Transverse colon (tissue), 4 donors: ENCODE measurements at regions not wholly inside any gene's neighbourhood (a gene's known extent, or its start where the extent isn't known, plus 50 kb on each side); places are given as distances from the start of the nearest gene placed in this dataset.

Experiments
- DNase-seq: peaks from one replicate; pipeline ENCODE4 v3.0.0-alpha.2; 2019
- H3K27ac ChIP-seq, 4 donors: fragments of 200-600 bp; sonication (generic); 2 replicates each; pipeline ENCODE4 v1.5.1; 2016 to 2018; ENCODE audit warnings: inconsistent platforms in 4 of 4
- H3K27me3 ChIP-seq: fragments of 200-600 bp; sonication (generic); 2 replicates; pipeline ENCODE4 v1.5.1; 2017; ENCODE audit warnings: inconsistent platforms
- H3K36me3 ChIP-seq, 4 donors: fragments of 200-600 bp; sonication (generic); 2 replicates each; pipeline ENCODE4 v1.5.1; 2017 to 2019; ENCODE audit warnings: inconsistent platforms in 4 of 4
- H3K4me1 ChIP-seq, 4 donors: fragments of 200-600 bp; sonication (generic); 2 replicates each; pipeline ENCODE4 v1.5.1; 2017 to 2020; ENCODE audit warnings: inconsistent platforms in 4 of 4
- H3K4me3 ChIP-seq, 4 donors: fragments of 200-600 bp; sonication (generic); 1 replicate in 1 of 4; 2 replicates in 3 of 4; pipeline versions ENCODE4 v1.5.1 to v1.6.1; 2017 to 2019; ENCODE audit warnings: inconsistent platforms in 4 of 4
- H3K9me3 ChIP-seq, 2 donors: fragments of 200-600 bp; sonication (generic); 2 replicates each; pipeline ENCODE4 v1.5.1; 2017 to 2019; ENCODE audit warnings: inconsistent platforms in 2 of 2
- CTCF ChIP-seq, 5 experiments: fragments of 200-600 bp in 3 of 5; fragments of 450-650 bp in 2 of 5; sonication (generic) in 3 of 5; IDR thresholded peaks; 1 replicate in 2 of 5; 2 replicates in 3 of 5; pipeline ENCODE4 v1.5.1; 2016 to 2017; ENCODE audit warnings: antibody characterized with exemption in 5 of 5, inconsistent platforms in 3 of 5, mild to moderate bottlenecking in 2 of 5, moderate library complexity in 1 of 5
- EP300 ChIP-seq: sonication (generic); formaldehyde crosslinking; IDR thresholded peaks from one replicate; pipeline ENCODE4 v1.6.1; 2017; ENCODE audit warnings: antibody characterized with exemption, low read depth
- POLR2A ChIP-seq: fragments of 450-650 bp; IDR thresholded peaks from one replicate; pipeline ENCODE4 v1.6.1; 2016; ENCODE audit warnings: antibody characterized with exemption, mild to moderate bottlenecking, moderate library complexity
- POLR2AphosphoS5 ChIP-seq, 3 donors: sonication (generic); formaldehyde crosslinking; IDR thresholded peaks; one replicate each; pipeline ENCODE4 v1.6.1; 2016; ENCODE audit warnings: antibody characterized with exemption in 3 of 3
- WGBS, 2 donors: methylation state at CpG; one replicate each; pipeline ENCODE4 v1.1.5; 2018; ENCODE audit warnings: low coverage in 1 of 2; 5-methylcytosine and 5-hydroxymethylcytosine counted together
- in situ Hi-C, 4 donors: fragments of 200-750 bp; cut with MboI; loops; one replicate each; pipeline versions ENCODE4 v1.15.0 to v1.15.1; 2017; ENCODE audit warnings: low sequenced_read_pairs in 3 of 4, low pct_ligation_motif_present in 1 of 4, low pct_unique_long_range_greater_than_20kb in 1 of 4
- intact Hi-C: fragments of 100-400 bp; cut with DNase I; formaldehyde crosslinking; loops from one replicate; pipeline ENCODE4 v1.15.1; 2023; ENCODE audit warnings: low total_unique reads

DNA sequence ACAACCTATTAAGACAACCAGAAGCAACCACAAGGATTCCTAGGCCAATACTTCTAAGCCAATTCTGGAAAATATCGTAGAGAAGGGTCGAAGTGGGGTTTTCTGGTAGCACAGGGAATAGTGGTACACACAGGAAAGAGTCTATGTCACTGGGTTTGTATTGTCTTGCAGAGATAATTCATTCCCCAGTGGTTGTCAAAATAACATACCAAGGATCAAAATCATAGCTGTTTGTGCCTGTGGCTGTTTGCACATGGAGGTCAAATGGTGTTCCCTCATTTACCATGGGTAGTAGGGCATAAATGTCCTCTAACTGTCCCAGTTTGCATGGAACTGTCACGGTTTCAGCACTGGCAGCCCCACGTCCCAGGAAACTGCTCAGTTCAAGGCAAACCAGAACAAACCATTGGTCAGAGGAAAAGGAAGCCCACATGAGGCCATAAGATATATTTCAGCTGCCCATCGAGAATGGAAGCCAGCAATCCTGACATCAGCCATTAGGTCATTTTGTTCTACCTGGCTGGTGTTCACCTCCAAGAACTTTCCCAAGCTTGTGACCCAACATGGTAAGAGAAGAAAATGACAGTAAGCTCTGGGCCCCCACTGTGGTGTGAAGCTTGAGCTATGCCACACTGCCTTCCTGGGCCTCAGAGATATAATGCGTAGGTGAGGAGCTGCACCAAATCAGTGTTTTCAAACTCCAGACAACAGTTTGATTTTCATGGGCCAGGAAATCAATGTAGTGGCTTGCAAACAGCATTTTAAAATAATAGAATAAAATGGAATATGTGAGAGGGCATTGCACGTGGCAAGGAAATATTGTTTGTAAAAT lies 53.9 kb upstream of the NFE2L3 start:
- Histone ChIP-seq H3K27me3 (no peaks in the 10 kb centered on the region), H3K9me3 (no peaks in the 10 kb centered on the region), H3K27ac (no peak overlapping the region), H3K4me1 (no peaks in the 10 kb centered on the region), H3K4me3 (no peak overlapping the region), H3K36me3 (no peaks in the 10 kb centered on the region)
- TF ChIP-seq EP300 (no peak), CTCF (IDR thresholded peaks at IDR 0.05) (no peak), POLR2A (no peak), POLR2AphosphoS5 (IDR thresholded peaks at IDR 0.05) (no peak)
- WGBS, 2 donors = 88 to 94% methylated on average over 2 to 7 of the region's 7 CpGs
- DNase-seq = no peak
- in situ Hi-C loops = loop anchor here (10.0 to 25.0 kb wide), 3 partner anchors 97 to 564 kb away; no protein-coding TSS in a partner anchor
- intact Hi-C loops = loop anchor here (10.0 kb wide), 1 partner anchor 267 kb away; no protein-coding TSS in a partner anchor

GRCh38 chr7:26099236-26099635 lies 52.8 kb upstream of the NFE2L3 start:
- no peaks in the 10 kb centered on the region for H3K9me3 ChIP-seq
- no peak overlapping the region for H3K27ac ChIP-seq
- no peaks in the 10 kb centered on the region for H3K36me3 ChIP-seq
- intact Hi-C loops = loop anchor here (10.0 kb wide), 1 partner anchor 266 kb away; no protein-coding TSS in a partner anchor
- H3K4me3 ChIP-seq = no peak overlapping the region
- DNase-seq = no peak
- in situ Hi-C loops = loop anchor here (10.0 to 25.0 kb wide), 3 partner anchors 96 to 563 kb away; no protein-coding TSS in a partner anchor
- no peaks in the 10 kb centered on the region for H3K4me1 ChIP-seq
- no peaks in the 10 kb centered on the region for H3K27me3 ChIP-seq
- TF ChIP-seq CTCF (IDR thresholded peaks at IDR 0.05) (no peak), POLR2AphosphoS5 (IDR thresholded peaks at IDR 0.05) (no peak), EP300 (no peak), POLR2A (no peak)
- WGBS, 2 donors = 95 to 100% methylated on average over 1 to 7 of the region's 7 CpGs

- DNase-seq = no peak
- Histone ChIP-seq H3K36me3 (no peaks in the 10 kb centered on the region), H3K4me3 (peak overlapping the region in 1 of 4 donors; percentile 11), H3K27ac (peak overlapping the region; percentile 21 to 69 (median 46)), H3K27me3 (no peaks in the 10 kb centered on the region), H3K4me1 (no peaks in the 10 kb centered on the region), H3K9me3 (no peaks in the 10 kb centered on the region)
- TF ChIP-seq POLR2A (no peak), CTCF (IDR thresholded peaks at IDR 0.05) (no peak), POLR2AphosphoS5 (IDR thresholded peaks at IDR 0.05) (no peak), EP300 (no peak)
- in situ Hi-C loops (no loop called here), intact Hi-C loops (no loop called here)
- 82 to 85% methylated on average over 14 to 17 of the region's 17 CpGs for WGBS, 2 donors
These were observed 51.3 kb upstream of the NFE2L3 start for GRCh38 chr7:26100406-26101339.
